Ammon's horn (tissue), 1 donor: ENCODE measurements at regions not wholly inside any gene's neighbourhood (a gene's known extent, or its start where the extent isn't known, plus 50 kb on each side); places are given as distances from the start of the nearest gene placed in this dataset.

Source experiments
- DNase-seq: peaks from one replicate; pipeline ENCODE4 v3.0.0-alpha.2; 2016; ENCODE audit warnings: low spot score

DNA sequence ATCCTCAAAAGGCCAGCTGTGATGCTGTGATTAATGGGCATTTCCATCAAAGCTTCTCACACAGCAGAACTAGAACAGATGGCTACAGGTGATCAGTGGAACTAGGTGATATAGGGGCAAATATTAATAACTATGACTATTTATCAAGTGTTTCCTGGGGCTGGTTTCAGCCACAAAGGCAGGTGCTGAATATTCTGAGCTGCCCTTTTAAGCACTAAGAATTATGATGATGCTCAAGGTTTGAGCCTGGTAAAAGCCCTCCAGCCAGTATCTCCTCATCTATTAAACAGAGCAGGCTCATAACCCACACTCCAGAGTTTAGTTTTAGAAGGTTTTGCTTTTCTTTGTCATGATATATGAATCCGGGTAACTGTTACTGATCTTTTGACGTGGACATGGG lies 129.5 kb upstream of the ACP3 start:
- DNase-seq = no peak

DNA sequence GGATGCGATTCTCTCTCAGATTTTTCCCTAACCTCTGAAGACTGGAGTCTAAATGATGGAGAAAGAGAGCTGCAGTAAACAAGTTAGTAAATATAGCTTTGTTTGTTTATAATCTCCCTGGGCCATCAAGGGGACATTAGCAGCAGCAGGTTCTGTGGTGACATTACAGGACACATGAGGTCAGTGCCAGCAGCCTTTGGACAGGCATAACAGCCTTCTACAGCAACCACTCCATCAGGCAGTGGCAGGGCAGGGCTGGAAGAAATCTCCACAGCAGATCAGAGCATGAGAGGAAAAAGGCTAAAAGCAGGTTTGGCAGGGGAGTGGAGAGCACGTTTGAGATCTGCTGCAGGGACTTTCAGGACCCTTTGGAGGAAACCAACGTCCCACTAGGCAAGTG lies 127.6 kb upstream of the ACP3 start:
- DNase-seq = no peak

DNA sequence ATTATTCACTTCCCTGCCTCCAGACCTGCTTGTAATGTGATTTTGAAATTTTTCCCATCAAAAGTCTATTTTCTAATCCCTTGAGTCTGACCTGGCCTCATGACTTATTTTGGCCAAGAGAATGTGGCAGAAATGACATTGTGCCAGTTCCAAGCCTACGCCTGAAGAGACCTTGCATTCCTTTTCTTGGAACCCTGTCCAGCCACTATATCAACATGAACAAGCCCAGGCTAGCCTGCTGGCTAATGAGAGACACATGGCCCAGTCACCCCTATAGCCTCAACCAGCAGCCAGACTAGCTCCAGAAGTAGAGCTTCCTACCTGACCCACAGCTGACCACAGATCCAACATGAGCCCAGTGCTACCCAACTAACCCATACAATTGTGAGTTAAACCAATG lies 121.1 kb upstream of the ACP3 start:
- no peak for DNase-seq

DNA sequence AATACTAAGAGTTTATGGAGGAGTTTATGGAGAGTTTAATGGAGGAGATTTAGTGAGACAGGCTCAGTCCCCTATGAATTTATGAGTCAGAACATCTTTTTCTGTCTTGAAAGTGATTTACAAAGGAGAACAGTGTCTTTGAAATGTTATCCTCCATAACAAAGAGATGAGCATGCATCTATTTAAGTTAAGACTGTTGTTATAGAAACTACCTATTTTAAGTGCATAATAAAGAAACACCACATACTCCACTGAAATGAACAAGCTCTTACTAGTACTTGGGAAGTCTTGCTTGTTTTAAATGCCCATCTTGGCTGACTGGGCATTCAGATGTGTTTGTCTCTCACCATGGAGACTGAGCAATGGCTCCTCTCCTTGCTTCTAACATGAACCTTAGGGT lies 118.7 kb upstream of the ACP3 start:
- DNase-seq = no peak

DNA sequence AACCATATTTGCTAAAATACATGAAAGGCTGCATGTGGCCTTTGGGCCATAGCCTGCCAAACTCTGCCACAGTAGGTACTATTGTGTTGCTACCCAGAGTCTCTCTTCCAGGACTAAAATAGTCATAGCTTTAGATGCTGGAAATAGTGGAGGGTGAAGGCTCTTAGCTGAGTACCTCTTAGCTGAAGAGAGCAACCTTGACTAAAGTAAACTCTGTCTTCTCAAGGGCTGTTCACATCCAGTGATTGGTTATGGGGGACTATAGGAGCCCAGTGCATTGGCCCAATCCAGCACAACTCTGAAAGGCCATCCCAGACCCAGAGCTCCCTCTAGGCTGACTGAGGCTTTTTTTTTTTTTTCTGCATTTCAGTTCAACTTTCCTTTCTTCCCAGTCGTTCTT lies 117.8 kb upstream of the ACP3 start:
- no peak for DNase-seq

DNA sequence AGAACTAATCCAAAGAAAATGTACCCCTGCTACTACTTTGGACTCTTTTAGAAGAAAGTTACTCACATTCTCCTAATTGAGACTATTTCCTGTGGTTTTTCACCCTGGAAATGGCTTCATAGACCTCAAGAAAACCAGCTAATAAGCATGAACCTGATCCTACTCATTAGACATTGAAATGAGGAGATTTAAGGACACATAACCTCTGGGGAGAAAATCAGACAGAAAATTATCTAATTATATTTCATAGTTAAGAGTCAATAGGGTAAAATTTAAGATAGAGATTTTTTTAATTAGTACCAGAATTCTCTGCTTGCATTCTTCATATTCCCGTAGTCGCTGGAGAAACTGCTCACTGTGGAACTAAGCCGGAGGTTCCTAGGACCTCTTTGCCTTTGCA lies 114.6 kb upstream of the ACP3 start:
- no peak for DNase-seq

DNA sequence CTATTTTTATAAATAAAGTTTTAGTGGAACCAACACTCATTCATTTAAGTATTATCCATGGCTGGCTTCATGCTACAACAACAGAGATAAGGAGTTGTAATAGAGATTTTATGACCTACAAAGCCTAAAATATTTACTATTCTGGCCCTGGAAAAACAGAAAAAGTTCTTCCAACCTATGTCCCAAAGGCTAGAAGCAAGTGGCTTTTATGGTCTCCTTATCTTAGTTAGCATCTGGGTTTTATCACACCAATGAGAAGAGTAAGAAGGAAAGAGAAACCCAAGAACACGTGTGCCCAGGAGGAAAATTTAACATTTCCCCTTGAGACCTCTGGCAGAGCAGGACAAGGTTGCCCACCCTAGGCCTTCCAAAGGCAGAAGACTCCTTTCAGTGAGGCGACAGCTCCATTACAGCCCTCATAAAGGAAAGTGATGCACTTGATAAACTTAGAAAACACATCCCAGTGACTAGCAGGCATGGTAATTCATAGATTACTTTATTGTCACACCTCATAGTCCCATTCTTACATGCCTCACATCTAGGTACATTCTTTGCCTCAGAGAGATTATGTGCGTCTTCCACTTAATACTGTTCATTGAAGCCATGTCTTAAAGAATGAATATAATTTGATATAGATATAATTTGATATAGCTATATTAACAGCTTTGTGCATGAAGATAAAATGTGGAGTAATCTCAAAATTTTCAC lies 113.2 kb upstream of the ACP3 start:
- DNase-seq = no peak

DNA sequence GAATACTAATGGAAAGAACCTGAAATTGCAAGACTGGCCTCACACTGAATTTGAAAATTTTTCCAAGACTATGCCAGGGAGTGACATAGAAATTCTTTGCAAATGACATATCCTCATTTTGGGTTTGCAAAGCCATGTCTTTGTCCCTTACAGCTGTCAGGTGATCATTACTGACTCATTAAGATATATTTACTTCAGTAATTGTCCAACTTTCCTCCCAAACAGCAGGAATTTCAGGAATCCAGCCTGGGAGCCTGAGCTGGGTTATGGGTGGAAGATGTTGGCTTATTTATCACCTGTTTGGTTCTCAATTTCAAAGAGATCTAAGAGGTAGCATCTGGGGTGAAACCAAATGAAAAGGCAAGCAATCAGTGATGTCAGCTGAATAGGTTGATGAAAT lies 111.6 kb upstream of the ACP3 start:
- no peak for DNase-seq

DNA sequence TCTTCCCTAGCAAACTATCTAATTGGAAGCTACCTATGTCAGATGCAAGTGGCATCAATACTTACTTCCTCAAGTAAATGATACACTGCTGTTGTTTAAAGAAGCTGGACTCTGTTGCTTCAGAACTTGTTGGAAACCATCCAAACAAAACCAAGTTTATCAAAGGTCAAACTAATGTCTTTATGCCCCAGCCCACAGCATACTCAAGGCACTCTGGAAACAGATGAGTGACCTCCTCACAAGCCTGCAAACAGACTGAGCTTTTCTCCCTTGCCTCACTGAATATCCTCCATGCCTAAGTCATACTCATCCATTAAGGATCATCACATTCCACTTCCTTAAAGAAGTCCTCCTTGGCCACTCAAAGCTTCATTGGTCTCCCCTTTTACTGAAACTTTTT lies 107.4 kb upstream of the ACP3 start:
- DNase-seq = no peak

DNA sequence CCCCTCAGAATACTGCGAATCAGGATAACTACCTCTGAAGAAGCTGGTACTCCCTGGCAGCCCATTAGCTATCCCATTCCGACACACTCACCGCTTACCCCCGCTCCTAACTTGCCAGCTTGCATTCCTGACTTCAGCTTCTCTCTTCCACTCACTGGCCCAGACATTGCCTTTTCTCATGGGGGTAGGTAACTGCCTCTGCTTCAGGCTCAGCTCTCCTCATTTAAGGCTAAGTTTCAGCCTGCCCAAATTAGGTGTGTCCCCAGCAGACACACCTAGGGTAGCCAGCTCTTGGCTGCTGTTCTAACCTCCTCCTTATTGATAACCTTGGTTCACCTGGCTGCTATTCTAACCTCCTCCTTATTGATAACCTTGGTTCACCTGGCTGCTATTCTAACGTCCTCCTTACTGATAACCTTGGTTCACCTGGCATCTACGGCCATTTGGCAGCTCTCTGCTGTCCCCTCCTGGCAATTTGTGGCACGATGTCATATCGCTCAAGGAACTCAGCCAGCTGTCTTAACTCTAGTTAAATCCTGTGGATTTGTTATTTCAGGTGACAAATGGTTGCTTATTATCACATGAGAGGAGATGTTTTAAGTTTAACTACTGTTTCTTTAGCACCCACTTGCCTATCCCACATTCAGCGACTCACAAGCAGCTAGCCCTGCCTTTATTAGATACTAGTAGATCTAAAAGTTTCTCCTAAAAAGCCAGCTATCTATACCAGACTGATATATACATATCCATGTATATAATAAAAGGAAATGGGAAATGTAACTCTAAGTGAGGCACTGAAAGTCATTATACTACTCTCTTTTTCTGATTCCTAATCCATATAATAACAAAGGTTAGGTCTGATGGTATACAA lies 106.5 kb upstream of the ACP3 start:
- no peak for DNase-seq

DNA sequence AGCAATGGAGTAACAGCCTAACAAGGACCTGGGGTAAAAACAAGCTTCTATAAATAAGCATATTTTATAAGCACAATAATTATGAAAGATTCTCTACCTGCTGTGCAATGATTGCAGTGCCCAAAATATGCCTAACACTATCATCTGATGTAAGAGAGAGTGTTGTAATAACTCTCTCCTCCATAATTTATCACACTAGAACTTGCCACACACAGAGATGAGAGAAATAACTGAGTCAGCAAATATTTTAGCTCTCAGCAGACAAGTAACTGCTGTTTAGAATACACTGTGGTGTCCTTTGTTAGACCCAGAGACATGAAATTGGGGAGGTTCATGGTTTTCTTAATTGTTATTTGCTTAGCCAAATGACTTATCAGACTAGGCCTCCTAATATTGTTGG lies 105.3 kb upstream of the ACP3 start:
- no peak for DNase-seq

DNA sequence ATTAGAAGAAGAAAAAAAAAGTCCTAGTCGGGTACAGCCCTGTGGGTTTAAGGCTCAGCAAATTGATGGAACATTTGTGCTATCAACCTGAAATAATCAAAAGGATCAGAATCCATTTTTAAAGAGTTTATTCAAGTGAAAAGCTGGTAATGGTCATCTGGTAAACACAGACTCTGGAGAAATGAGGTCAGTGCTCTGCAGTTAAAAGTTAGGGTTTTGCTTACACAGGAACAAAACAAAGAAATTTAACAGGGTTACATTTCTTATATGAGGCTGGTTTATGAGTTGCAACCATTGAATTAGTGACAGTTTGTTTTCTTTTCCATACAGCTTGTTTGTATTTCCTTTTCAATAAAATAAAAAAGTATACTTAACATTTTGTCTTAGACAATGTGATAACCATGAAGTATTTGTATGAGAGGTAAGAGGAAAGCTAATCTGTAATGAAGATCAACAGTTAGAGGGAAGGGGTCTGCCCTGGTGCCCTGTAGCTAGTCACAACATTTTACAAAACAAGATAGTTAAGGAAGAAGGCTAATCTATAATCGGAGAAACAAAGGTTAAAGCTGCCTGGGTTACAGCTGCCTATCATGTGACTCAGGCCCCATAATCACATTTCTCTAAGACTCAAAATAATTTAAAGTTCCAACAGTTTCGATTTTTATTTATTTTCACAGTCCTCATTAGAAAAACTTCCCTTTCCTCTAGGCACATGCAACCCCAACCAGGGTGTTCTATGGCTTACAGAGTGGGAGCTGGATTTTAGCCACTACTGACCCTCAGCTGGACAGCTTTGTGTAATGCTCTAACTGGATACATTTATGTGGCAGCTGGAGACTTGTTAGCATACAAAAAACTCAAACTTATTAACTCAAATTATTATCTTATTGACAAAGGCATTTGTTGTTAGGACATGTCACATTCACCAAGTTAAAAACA lies 98.1 kb upstream of the ACP3 start:
- DNase-seq = no peak

DNA sequence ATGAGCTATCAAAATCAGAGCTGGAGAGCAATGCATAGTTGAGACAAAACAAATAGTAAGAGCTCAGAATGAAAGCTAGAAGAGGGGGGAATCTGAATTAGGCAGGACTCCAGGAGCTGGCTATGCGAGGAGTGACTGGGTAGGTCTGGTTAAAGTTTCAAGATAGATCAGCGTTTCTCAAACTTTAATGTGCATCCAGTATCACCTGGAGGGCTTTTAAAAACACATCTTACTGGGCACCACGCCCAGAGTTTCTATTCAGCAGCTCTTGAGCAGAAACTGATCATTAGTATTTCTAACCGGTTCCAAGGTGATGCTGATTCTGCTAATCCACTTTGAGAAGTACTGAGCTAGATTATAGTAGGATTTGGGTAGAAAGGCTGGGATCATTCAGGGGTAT lies 96.2 kb upstream of the ACP3 start:
- DNase-seq = no peak

DNA sequence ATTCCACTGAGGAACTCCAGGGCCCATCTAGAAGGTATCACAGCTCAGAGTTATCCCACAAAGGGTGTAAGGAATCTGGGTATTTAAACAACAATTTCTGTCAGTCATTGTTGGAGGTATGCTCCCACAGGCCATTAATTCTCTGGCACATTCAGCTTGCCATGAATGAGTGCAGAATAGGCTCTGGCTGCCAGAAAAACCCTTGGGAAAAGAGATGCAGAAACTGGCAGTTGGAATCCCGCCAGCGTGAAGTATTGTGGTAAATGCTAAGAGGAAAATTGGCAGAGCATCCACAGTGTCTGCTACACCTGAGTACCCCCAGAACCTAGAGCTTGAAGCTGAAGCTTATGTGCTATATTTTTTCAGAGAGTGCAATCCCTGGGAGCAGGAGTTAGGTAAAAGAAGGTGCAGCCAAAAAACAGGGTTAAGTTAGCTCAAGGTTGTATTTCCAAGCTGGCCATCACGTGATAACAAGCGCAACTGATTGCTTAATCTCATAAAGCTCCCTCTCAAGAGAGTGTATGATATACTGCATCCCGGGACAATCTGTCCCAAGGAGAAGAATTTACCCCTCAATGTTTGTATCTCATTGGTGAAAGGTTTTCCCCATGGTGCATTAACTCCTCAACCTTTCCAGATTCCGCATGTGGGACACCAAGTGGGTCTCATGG lies 94.2 kb upstream of the ACP3 start:
- no peak for DNase-seq

DNA sequence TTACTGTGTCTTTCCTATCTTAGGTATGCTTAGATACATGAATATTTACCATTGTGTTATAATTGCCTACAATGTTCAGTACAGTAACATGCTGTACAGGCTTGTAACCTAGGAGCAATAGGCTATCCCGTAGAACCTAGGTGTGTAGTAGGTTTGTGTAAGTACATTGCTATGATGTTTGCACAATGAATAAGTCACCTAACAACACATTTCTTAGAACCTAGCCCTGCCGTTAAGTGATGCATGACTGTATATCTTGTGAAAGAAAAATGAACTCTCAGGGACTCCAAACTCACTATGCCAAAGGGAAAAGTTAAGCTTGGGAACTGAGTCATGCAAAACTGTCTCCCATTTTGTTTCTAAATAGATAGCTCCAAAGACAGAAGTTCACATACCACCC lies 91.5 kb upstream of the ACP3 start:
- no peak for DNase-seq

DNA sequence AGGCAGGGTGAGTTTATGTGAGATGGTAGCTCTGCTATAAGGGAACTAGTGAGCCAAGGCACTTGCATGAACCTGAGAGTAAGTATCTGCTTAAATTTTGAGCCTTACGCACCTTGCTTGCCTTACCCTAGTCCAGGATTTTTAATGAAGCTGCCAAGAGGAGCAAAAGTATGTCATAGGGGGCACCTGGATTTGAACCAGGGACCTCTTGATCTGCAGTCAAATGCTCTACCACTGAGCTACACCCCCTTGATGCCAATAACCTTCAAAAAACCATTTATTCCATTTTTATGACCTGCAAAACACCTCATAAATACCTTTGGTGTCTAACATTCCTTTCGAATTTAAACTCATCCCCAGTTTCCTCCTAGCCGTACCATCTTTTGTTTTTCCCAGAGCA lies 88.3 kb upstream of the ACP3 start:
- DNase-seq = no peak

DNA sequence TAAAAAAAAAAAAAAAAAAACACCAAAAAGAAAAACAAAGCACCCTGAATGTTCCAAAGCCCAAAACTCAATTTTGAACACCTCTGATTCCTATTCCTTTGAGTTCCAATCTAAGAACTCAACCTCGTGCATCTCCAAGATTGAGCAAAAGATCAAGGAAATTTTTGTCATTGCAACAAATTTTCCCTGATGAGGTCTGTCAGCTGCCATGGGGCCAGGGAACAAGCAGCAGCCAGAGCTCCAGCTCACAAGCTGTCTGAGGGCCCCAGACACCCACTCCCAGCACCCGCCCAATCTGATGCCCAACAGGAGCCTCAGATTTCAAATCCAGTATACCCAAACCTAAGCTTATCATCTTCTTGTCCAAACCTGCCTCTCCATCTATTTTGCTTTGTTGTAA lies 87.6 kb upstream of the ACP3 start:
- no peak for DNase-seq

DNA sequence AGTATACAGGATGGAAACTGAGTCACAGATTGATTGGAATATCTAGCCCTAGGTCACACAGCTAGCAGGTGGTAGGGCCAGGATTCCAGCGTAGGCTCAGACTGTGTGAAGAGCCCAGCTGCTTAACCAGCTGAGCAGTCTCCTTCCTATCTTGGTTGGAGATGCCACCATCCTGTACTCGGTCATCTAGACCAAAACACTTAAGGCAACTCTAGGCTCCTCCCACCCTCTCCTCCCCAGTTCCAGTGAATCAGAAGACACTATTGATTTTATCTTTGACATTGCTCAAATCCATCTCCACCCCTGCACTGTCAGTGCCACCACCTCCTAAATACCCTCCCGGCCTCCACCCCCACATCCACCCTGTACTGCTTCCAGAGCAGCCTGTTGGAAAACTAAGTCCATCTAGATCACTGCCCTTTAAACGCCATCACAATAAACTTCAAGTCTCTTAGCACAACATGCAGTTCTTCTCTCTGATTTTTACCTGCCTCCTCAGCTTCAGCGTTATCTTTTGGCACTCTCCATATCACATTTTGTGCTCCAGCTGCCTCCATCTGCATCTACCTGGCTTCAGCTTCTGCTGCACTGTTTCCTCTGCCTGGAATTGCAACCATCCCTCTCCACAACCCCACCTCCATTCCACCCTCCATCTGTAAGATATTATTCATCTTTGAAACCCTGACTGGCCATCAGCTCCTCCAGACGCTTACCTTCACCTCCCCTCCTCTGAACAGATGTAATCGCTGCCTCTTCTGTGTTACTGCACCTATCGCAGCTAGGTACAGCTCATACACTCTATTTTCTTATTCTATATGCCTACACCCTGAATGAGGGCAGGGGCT lies 86.8 kb upstream of the ACP3 start:
- DNase-seq = no peak

DNA sequence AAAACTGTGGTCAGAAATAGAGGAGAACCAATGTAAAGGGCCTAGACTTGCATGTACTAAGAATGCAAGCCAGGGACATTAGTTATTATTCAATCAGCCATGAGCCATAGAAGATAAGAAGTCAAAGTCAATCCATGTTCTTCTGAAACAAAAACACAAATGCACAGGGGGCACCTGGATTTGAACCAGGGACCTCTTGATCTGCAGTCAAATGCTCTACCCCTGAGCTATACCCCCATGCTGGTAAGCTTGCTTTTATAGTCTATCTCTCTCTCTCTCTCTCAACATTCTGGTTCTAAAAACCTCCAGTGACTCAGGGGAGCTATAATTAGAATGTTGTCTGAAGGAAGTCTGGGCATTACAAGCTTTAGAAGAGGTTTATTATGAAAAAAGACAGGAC lies 85.6 kb upstream of the ACP3 start:
- no peak for DNase-seq

DNA sequence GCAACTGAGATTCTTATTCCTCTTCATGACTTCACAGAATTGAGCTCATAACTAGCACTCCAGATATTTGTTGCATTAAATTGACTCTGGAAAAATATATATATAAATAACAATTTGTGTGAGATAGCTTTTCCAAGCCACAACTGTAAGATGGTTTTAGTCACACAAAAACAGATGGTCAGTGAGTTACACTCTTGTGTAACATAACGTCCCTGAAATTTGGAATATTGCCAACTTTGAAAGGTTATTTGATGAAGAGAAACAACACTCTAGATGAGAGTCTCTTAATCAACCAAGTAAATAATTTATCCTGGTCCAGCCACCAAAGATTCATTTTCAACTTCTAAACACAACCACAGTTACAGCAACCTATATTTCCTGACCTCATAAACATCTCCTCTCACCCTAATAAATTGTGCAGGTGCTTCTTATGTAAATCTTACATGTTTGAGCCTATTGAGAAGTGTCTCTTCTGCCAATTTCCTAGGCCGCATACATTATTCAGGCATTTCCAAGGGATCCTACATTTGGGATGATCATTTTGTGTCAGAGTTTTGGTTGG lies 84.9 kb upstream of the ACP3 start:
- no peak for DNase-seq
